ENCODE measurements at regions not wholly inside any gene's neighbourhood (a gene's known extent, or its start where the extent isn't known, plus 50 kb on each side); places are given as distances from the start of the nearest gene placed in this dataset.

DNA sequence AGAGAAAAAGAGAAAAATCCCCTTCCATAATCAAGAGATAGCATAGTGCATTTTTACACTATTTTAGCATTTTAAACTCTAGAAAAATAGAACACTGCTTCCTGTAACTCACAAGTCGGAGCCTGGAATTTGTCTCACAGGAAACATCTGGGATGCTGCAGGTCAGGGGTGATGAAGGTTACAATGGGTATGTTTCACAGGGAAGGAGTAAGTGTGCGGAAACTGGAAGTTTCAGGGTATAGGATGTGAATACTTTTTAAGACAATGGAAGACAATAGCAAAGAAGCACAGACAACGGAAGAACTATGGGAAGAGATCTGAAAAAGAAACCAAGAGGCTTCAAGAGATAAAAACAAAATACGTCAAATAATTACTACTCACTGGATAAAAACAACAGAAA, 361.0 kb upstream of the MARCKS start:
- TF ChIP-seq, protein P1, sequence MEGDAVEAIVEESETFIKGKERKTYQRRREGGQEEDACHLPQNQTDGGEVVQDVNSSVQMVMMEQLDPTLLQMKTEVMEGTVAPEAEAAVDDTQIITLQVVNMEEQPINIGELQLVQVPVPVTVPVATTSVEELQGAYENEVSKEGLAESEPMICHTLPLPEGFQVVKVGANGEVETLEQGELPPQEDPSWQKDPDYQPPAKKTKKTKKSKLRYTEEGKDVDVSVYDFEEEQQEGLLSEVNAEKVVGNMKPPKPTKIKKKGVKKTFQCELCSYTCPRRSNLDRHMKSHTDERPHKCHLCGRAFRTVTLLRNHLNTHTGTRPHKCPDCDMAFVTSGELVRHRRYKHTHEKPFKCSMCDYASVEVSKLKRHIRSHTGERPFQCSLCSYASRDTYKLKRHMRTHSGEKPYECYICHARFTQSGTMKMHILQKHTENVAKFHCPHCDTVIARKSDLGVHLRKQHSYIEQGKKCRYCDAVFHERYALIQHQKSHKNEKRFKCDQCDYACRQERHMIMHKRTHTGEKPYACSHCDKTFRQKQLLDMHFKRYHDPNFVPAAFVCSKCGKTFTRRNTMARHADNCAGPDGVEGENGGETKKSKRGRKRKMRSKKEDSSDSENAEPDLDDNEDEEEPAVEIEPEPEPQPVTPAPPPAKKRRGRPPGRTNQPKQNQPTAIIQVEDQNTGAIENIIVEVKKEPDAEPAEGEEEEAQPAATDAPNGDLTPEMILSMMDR (IDR thresholded peaks at IDR 0.05), result no peak
- TF ChIP-seq POLR2A (IDR thresholded peaks at IDR 0.05), result no peak
